AML-193 (cell line): ENCODE measurements at regions not wholly inside any gene's neighbourhood (a gene's known extent, or its start where the extent isn't known, plus 50 kb on each side); places are given as distances from the start of the nearest gene placed in this dataset.
"Not testable (repeated sequence)": the region's sequence is repeated elsewhere in the genome, so short reads cannot be mapped to it uniquely, and the experiment has no call there.

Experiments used
- DNase-seq, 2 experiments: peaks; one replicate each; lab custom pipeline; 2025; lab: John Stamatoyannopoulos, UW

DNA sequence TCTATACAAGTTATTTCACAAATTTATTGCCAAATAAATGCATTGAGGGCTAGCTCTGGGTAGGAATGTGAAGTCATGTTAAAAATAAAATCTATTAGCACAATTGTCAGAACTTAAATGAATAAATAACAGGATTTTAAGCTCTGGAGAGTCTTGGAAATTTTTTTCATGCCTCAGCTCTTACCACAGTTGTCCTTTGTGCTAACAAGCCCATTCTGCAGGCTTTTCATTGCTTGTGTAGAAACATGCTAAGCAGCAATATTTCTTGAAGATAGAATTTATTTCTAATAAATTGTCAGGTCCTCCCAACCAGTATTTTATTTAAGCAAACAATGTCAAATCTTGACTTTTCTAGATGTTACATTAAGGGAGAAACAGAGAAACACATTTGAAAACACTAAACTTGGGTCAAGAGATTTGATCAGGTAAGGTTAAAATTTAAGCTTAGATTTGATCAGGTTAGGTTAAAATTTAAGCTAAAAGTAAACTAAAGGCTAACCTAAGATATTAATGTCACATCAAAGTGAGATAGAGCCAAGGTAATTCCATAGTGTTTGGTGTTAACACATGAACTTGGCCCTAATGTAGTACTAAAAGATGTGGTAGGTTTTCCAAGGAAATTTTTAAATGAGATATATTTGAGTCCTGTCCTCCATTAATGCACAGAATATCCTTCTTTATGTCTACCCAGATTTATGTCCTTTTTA is 179.1 kb upstream of the IL1RAPL1 start:
- DNase-seq = no peak

DNA sequence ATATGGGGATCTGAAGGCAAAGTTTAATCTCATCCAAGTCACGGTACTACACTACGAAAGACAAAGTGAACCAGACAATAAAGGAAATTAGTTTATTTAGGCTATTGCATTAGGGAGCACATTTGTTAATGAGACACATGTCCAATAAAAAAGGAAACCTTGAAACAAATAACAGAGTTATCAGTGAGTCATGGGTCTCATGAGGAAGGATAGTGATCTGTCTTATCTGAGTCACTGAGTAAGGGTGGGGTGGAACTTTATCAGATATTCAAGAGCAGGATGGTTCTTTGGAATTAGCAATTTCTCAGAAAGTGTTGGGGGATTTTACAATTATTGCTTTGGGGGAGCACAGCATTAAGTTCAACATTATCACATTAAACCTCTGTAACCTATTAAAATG is 188.9 kb upstream of the IL1RAPL1 start:
- DNase-seq = no peak

DNA sequence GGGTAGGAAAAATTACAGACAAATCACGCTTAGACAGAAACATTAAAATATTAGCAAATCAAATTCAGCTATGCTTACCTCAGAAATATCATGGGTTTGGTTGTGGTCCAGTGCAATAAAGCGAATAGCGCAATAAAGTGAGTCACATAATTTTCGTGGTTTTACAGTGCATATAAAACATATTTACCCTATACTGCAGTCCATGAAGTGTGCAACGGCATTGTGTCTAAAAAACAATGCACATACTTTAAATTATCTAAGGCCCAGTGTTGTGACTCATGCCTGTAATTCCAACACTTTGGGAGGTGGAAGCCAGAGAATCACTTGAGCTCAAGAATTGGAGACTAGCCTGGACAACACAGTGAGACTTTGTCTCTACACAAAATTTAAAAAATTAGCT is 195.7 kb upstream of the IL1RAPL1 start:
- DNase-seq = no peak

DNA sequence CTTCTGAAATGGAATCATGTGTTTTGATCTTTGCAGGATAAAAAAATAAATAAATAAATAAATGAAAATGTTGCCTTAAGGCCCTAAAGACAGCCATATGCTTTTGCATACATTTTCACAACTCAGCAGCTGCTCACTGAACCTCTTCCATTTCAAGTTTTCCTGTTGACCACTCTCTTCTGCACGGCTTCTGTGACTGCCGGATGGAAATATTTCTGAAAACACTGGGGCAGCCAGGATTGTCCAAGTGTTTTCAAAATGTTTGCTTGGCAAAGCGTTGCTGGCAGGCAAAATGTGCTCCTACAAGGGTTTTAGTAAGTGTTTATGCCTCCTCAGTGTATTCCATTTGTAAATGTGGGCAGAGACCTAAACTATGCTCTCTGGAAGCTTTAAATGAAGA is 208.1 kb upstream of the IL1RAPL1 start:
- no peak for DNase-seq

DNA sequence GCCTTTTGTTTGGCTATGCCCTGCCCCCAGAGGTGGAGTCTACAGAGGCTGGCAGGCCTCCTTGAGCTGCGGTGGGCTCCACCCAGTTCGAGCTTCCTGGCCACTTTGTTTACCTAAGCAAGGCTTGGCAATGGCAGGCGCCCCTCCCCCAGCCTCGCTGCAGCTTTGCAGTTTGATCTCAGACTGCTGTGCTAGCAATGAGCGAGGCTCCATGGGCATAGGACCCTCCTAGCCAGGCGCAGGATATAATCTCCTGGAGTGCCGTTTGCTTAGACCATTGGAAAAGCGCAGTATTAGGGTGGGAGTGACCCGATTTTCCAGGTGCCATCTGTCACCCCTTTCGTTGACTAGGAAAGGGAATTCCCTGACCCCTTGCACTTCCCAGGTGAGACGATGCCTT is 219.6 kb upstream of the IL1RAPL1 start:
- not testable (repeated sequence) for DNase-seq

GRCh38 chrX:28351801-28352200 is 235.4 kb upstream of the IL1RAPL1 start:
- DNase-seq = no peak

DNA sequence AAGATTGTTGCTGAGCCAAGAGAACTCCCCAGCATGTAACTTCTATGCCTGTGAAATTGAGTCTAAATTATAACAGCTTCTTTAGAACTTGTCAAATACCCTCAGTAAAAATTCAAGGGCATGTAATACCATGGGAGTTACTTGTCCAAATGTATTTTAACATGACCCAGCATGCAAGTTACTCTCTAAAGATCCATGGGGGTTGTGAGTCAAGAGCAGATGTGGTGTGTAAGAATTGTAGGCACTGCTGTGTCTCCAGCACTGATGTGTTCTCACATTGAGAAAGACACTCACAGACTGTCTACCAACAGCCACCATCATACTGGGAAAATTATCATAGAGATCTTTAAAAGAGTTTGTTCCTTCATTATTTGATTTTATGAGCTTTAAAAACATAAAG is 237.4 kb upstream of the IL1RAPL1 start:
- DNase-seq = no peak

- DNase-seq = peak; percentile 42 to 43
Measured at GRCh38 chrX:28347476-28347875, 239.8 kb upstream of the IL1RAPL1 start.

- DNase-seq = no peak
Measured at GRCh38 chrX:28329156-28329555, 258.1 kb upstream of the IL1RAPL1 start.

- no peak for DNase-seq
Measured at GRCh38 chrX:28324321-28324721, 262.9 kb upstream of the IL1RAPL1 start.

GRCh38 chrX:28321286-28321685 is 266.0 kb upstream of the IL1RAPL1 start:
- no peak for DNase-seq

DNA sequence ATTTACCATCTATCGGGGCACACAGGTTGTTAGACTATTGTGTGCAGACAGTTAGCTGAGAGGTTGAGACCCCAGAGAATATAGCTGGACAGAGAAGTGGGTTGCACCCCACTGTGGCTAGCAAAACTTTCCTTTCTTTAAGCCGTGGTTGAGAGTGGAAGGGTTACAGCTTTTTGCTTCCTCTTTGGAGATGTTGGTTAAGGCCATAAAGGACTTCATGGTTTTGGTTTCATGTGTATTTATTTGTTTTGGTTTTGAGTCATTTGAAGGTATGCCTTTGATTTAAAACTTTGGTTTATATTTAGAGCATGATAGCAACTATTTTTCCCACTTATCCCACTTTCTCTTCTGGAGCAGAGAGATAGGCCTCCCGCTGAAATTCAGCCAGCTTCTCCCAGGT is 274.3 kb upstream of the IL1RAPL1 start:
- DNase-seq = no peak

GRCh38 chrX:28312259-28312658 is 275.0 kb upstream of the IL1RAPL1 start:
- no peak for DNase-seq

DNA sequence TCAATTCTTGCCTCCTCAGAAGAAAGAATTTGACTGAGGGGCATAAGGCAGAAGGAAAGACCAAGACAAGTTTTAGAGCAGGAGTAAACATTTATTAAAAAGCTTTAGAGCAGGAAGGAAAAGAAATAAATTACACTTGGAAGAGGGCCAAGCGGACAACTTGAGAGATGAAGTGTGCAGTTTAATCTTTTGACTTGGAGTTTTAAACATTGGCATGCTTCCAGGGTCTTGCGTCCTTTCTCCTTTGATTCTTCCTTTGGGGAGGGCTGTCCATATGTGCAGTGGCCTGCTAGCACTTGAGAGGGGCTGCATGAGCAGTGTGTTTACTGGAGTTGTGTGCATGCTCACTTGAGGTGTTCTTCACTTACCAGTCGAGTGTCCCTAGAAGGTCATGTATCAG is 275.8 kb upstream of the IL1RAPL1 start:
- DNase-seq = no peak

DNA sequence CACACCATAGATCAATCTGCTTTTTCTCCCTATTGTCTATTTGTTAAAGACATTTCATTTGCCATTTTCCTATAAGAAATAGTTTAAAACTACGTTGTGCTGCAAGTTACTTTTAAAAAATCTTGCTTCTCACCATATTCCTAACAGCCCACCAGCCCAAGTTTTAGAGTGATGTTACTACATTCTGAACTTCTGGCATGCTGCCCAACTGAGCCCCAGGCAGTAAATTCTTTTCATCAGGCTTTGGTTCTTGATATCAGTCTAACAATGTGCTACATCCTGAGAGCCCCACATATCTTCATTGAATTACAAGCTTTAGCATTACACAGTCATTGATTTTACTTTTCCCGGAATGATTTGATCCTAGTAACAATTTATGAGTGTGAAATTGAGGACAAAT is 283.8 kb upstream of the IL1RAPL1 start:
- no peak for DNase-seq

DNA sequence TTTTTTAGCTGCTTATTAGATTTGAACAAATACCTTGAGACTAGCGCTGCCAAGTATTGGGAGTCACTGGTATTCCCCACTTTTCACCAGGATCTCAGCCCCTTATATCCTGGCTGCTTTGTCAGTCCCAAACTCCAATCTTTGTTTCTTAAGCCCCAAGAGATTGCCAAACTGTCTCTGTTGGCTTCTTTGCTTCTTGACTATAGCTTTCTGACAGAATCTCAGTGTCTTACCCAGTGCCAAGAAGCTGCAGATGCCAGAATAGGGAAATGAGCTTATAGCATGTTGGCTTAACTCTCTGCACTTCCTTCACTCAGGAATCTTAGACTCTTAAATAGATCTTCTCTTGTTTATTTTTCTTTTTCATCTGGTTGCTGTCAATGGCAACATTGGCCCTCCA is 297.5 kb upstream of the DCAF8L1 start:
- no peak for DNase-seq

- no peak for DNase-seq
Measured at GRCh38 chrX:28278251-28278650, 297.0 kb upstream of the DCAF8L1 start.

GRCh38 chrX:28273736-28274135 is 292.5 kb upstream of the DCAF8L1 start:
- no peak for DNase-seq

DNA sequence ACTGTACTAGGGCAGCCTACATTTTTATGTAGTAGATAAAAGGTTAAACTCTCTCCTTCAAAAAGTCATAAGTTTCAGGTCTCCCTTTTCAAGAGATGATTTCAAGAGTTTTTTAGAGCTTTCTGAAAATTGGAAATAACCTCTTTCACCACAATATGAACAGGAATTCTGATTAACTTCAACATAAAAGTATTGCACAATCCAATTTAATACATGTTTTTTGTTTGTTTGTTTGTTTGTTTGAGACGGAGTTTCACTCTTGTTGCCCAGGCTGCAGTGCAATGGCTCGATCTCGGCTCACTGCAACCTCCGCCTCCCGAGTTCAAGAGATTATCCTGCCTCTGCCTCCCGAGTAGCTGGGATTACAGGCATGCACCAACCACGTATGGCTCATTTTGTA is 265.4 kb upstream of the DCAF8L1 start:
- DNase-seq = no peak

DNA sequence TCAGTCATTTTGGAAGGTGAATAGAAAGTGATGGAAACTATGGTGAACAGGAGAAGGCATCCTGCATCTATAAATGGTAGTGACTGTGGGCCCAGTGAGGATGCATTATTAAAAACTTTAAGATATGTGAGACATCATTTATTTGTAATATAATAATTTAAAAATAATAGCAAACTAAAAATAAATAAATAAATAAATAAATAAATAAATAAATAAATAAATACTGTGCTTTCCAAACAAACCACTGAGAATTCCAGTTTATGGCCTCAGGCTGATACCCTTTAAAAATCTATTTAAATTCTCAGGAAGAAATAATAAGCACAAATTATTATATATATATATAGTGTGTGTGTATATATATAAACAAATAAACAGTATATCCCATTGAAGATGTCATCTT is 248.0 kb upstream of the DCAF8L1 start:
- no peak for DNase-seq

DNA sequence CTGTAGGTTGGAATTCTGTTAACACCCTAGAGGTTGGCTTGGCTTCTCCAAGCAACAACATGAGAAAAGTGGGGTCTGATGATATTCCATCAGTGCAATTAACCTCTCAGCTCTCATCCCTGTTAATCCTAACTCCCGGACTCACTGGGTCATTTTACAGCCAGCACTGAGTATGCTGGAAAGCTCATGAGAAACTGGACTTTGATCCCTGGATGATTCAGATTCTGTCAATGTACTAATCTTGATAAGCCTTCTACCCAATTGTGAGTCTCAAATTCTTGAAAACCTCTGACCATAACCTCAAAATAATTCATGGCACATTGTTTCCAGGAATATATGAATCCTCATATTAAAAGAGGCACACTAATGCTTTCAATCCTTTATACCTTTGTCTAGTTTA is 244.3 kb upstream of the DCAF8L1 start:
- DNase-seq = no peak

GRCh38 chrX:28223991-28224390 is 242.7 kb upstream of the DCAF8L1 start:
- no peak for DNase-seq

- no peak for DNase-seq
Measured at GRCh38 chrX:28223469-28223868, 242.2 kb upstream of the DCAF8L1 start.

DNA sequence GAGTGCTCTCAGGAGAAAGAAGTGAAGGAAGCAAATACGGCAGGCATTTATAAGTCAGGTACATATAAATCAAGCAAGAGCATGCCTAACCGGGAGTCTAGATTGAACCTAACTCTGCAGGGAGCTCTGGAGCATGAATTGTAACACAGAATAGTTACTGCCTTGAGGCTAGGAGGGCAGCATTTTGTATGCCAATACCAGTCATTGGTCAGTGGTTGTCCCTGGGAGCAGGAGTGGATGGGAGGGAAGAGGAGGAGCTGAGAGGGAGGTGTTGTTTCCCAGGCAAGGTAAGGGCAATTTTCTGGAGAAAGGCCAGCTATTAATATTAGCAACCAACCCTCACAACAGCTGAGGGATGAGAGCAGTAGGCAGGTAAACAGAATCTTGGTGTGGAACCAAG is 224.7 kb upstream of the DCAF8L1 start:
- no peak for DNase-seq

DNA sequence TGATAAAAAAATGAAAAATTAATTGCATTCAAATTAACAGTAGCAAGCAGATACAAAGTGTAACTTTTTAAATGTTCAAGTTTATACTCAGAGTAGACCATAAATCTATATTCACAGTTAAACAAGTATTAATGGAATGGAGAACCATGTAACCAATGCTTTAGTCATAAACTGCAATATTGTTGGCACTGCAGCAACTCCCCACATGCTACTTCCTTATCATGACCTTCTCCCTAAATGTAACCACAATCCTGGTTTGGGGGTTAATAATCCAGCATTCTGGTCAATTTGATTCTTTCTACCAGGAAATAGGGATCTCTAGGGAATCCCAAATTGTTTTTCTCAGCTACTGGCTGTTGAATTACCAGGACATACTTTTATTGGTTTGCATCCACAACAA is 223.9 kb upstream of the DCAF8L1 start:
- DNase-seq = no peak
